ENCODE measurements at regions not wholly inside any gene's neighbourhood (a gene's known extent, or its start where the extent isn't known, plus 50 kb on each side); places are given as distances from the start of the nearest gene placed in this dataset.

DNA sequence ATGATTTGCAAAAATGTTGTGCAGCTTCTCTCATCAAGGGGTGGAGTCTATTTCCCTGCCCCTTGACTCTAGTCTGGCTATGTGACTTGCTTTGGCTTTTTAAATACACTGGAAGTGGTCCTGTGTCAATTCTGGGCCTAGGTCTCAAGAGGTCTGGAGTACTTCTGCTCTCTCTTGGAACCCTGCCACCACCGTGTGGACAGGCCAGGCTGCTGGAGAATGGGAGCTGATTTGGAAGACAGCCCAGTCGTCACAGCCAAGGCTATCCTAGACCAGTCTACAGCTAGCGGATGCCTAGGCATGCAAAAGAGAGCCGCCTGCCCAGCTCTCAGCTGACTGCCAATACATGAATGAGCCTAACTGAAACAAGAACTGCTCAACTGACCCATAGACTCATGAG is 56.7 kb upstream of the CLINT1 start:
- Histone ChIP-seq H4K20me1 (ENCODE audit: insufficient read depth, low read length) (no peaks in the 10 kb centered on the region), H3K4me2 (ENCODE audit: low read depth, low read length) (no peak overlapping the region), H3K79me2 (ENCODE audit: insufficient read depth, low read length) (no peaks in the 10 kb centered on the region), H3K9ac (ENCODE audit: insufficient read depth, low read depth, low read length) (no peak overlapping the region), H3K9me3 (ENCODE audit: low read length) (no peaks in the 10 kb centered on the region), H2AFZ (ENCODE audit: low read length) (no peak overlapping the region), H3K4me1 (ENCODE audit: insufficient read depth, low read length) (peaks cover 14% of the 10 kb centered on the region; the same call in 1 of the 2 replicates), H3K36me3 (replicated peaks in 1 of 2; ENCODE audit: control insufficient read depth in 1 of 2, insufficient read depth in 2 of 2, low read length in 2 of 2) (no peaks in the 10 kb centered on the region), H3K27me3 (ENCODE audit: control insufficient read depth in 1 of 2, insufficient read depth in 2 of 2, low read length in 2 of 2) (no peaks in the 10 kb centered on the region; a peak in 1 of 5 replicates), H3K4me3 (replicated peaks in 1 of 3; ENCODE audit: insufficient read depth in 1 of 3, low read depth in 2 of 3, low read length in 3 of 3) (no peak overlapping the region), H3K27ac (ENCODE audit: extremely low read length, insufficient read depth, low read length) (no peak overlapping the region)
- DNase-seq (ENCODE audit: low spot score) (peak; percentile 17), ATAC-seq (peak; percentile 71), FAIRE-seq (no peak)
- BruUV-seq (replicated peaks): no TSS peak
- in situ Hi-C loops (cut with HindIII; ENCODE audit: extremely low pct_ligation_motif_present, low pct_unique_long_range_greater_than_20kb) (loop anchor here (10.0 kb wide), 1 partner anchor 91 kb away; no protein-coding TSS in a partner anchor), intact Hi-C loops (cut with micrococcal nuclease; ENCODE audit: unreplicated experiment) (no loop called here)
- ChIA-PET POLR2A (no interaction called here), CTCF (ENCODE audit: low intra/inter-chr PET ratio, low total read pairs) (no interaction called here)
- WGBS (ENCODE audit: low lambda C conversion rate): 0% methylated on average over 1 of the region's 4 CpGs
- TF ChIP-seq ZNF670 (CRISPR knock-in tag; IDR thresholded peaks at IDR 0.05; ENCODE audit: borderline replicate concordance): no peak
- TF ChIP-seq, protein P1, sequence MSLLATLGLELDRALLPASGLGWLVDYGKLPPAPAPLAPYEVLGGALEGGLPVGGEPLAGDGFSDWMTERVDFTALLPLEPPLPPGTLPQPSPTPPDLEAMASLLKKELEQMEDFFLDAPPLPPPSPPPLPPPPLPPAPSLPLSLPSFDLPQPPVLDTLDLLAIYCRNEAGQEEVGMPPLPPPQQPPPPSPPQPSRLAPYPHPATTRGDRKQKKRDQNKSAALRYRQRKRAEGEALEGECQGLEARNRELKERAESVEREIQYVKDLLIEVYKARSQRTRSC (CRISPR knock-in tag; IDR thresholded peaks at IDR 0.05; ENCODE audit: low read depth): no peak
- TF ChIP-seq SOX6 (IDR thresholded peaks at IDR 0.05): no peak
- TF ChIP-seq SOX6 (CRISPR knock-in tag; IDR thresholded peaks at IDR 0.05): no peak
- TF ChIP-seq, protein P2, sequence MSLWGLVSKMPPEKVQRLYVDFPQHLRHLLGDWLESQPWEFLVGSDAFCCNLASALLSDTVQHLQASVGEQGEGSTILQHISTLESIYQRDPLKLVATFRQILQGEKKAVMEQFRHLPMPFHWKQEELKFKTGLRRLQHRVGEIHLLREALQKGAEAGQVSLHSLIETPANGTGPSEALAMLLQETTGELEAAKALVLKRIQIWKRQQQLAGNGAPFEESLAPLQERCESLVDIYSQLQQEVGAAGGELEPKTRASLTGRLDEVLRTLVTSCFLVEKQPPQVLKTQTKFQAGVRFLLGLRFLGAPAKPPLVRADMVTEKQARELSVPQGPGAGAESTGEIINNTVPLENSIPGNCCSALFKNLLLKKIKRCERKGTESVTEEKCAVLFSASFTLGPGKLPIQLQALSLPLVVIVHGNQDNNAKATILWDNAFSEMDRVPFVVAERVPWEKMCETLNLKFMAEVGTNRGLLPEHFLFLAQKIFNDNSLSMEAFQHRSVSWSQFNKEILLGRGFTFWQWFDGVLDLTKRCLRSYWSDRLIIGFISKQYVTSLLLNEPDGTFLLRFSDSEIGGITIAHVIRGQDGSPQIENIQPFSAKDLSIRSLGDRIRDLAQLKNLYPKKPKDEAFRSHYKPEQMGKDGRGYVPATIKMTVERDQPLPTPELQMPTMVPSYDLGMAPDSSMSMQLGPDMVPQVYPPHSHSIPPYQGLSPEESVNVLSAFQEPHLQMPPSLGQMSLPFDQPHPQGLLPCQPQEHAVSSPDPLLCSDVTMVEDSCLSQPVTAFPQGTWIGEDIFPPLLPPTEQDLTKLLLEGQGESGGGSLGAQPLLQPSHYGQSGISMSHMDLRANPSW (CRISPR knock-in tag; IDR thresholded peaks at IDR 0.05; ENCODE audit: borderline replicate concordance): no peak
- TF ChIP-seq ZNF616 (CRISPR knock-in tag; IDR thresholded peaks at IDR 0.05; ENCODE audit: low read depth): no peak
- TF ChIP-seq, protein P3, sequence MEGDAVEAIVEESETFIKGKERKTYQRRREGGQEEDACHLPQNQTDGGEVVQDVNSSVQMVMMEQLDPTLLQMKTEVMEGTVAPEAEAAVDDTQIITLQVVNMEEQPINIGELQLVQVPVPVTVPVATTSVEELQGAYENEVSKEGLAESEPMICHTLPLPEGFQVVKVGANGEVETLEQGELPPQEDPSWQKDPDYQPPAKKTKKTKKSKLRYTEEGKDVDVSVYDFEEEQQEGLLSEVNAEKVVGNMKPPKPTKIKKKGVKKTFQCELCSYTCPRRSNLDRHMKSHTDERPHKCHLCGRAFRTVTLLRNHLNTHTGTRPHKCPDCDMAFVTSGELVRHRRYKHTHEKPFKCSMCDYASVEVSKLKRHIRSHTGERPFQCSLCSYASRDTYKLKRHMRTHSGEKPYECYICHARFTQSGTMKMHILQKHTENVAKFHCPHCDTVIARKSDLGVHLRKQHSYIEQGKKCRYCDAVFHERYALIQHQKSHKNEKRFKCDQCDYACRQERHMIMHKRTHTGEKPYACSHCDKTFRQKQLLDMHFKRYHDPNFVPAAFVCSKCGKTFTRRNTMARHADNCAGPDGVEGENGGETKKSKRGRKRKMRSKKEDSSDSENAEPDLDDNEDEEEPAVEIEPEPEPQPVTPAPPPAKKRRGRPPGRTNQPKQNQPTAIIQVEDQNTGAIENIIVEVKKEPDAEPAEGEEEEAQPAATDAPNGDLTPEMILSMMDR (CRISPR knock-in tag; IDR thresholded peaks at IDR 0.05): peak; percentile 43
- TF ChIP-seq ZNF124 (CRISPR knock-in tag; IDR thresholded peaks at IDR 0.05): no peak
- TF ChIP-seq GABPB1 (CRISPR knock-in tag; IDR thresholded peaks at IDR 0.05): no peak
- TF ChIP-seq HNRNPK (IDR thresholded peaks at IDR 0.05; ENCODE audit: low read depth, low read length, poor library complexity, severe bottlenecking): no peak
- peak; percentile 37 for TF ChIP-seq STAG1 (CRISPR knock-in tag; IDR thresholded peaks at IDR 0.05)
- TF ChIP-seq FOXJ3 (CRISPR knock-in tag; IDR thresholded peaks at IDR 0.05; ENCODE audit: borderline replicate concordance): no peak
- TF ChIP-seq ZNF841 (CRISPR knock-in tag; IDR thresholded peaks at IDR 0.05; ENCODE audit: borderline replicate concordance): no peak
- TF ChIP-seq CEBPZ (IDR thresholded peaks at IDR 0.05; ENCODE audit: low read length): no peak
